ENCODE measurements at regions not wholly inside any gene's neighbourhood (a gene's known extent, or its start where the extent isn't known, plus 50 kb on each side); places are given as distances from the start of the nearest gene placed in this dataset.

DNA sequence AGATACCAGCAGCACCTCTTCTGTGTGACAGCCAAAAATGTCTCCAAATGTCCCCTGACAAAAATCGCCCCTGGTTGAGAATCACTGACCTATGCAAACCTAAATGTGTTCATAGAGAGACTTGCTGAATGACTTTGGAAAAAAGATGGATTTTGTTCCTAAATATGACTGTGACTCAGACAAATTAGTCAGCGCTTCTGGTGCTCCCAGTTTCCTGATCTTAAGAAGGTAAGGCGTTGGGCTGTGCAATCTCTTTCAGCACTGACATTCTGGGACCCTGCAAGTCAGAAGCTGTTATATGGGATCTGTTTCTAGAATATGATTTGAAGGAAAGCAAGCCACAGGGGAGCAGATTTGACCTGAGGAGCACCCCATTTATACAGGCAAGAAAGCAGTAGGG, 90.6 kb upstream of the PWP1 start:
- H3K9ac ChIP-seq (ENCODE audit: low read depth in 2 of 2, low read length in 2 of 2) = no peak overlapping the region
- H3K27ac ChIP-seq = no peak overlapping the region
- intact Hi-C loops (cut with DNase I) = no loop called here
- no peaks in the 10 kb centered on the region for H3K36me3 ChIP-seq
- H3K27me3 ChIP-seq = no peaks in the 10 kb centered on the region
- no peak overlapping the region for H3K4me3 ChIP-seq
- TF ChIP-seq, protein P1, sequence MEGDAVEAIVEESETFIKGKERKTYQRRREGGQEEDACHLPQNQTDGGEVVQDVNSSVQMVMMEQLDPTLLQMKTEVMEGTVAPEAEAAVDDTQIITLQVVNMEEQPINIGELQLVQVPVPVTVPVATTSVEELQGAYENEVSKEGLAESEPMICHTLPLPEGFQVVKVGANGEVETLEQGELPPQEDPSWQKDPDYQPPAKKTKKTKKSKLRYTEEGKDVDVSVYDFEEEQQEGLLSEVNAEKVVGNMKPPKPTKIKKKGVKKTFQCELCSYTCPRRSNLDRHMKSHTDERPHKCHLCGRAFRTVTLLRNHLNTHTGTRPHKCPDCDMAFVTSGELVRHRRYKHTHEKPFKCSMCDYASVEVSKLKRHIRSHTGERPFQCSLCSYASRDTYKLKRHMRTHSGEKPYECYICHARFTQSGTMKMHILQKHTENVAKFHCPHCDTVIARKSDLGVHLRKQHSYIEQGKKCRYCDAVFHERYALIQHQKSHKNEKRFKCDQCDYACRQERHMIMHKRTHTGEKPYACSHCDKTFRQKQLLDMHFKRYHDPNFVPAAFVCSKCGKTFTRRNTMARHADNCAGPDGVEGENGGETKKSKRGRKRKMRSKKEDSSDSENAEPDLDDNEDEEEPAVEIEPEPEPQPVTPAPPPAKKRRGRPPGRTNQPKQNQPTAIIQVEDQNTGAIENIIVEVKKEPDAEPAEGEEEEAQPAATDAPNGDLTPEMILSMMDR (IDR thresholded peaks at IDR 0.05) = no peak
- no peaks in the 10 kb centered on the region for H3K4me1 ChIP-seq
- no peaks in the 10 kb centered on the region for H3K9me3 ChIP-seq
- DNase-seq = no peak

GRCh38 chr12:107597695-107598410, 87.7 kb upstream of the PWP1 start:
- H3K9me3 ChIP-seq = no peaks in the 10 kb centered on the region
- H3K27ac ChIP-seq = no peak overlapping the region
- H3K4me1 ChIP-seq = no peaks in the 10 kb centered on the region
- no peak overlapping the region for H3K4me3 ChIP-seq
- no peak overlapping the region for H3K9ac ChIP-seq (ENCODE audit: low read depth in 2 of 2, low read length in 2 of 2)
- no peaks in the 10 kb centered on the region for H3K36me3 ChIP-seq
- no peak for DNase-seq
- TF ChIP-seq, protein P1 (IDR thresholded peaks at IDR 0.05) = no peak
- H3K27me3 ChIP-seq = no peaks in the 10 kb centered on the region
- intact Hi-C loops (cut with DNase I) = no loop called here

DNA sequence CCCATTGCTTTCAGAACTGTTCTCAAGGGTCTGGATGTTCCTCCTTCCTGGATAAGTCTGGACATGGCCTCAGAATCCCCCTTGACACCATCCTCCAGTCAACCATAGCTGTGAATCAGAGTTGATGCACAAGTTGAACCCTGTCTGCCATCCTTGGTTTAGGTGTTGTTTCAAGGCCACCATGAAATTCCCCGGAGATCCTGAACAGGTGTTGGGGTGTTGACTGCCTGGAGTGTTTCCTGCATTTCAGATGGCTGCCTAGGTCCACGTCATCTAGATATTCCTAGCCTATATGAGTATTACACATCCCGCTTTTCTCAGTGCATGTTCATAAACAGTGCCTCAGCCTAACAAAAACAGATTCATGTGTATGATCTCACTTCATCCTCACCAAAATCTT, 86.7 kb upstream of the PWP1 start:
- intact Hi-C loops (cut with DNase I) = no loop called here
- TF ChIP-seq, protein P1 (IDR thresholded peaks at IDR 0.05) = no peak

GRCh38 chr12:107600581-107601144, 84.9 kb upstream of the PWP1 start:
- no peak for DNase-seq
- intact Hi-C loops (cut with DNase I) = no loop called here
- TF ChIP-seq, protein P1 (IDR thresholded peaks at IDR 0.05) = no peak

More for the DNA sequence above, 86.7 kb upstream of the PWP1 start:
- H3K36me3 ChIP-seq = no peaks in the 10 kb centered on the region
- no peaks in the 10 kb centered on the region for H3K27me3 ChIP-seq
- H3K9me3 ChIP-seq = no peaks in the 10 kb centered on the region
- no peak overlapping the region for H3K9ac ChIP-seq (ENCODE audit: low read depth in 2 of 2, low read length in 2 of 2)
- H3K4me3 ChIP-seq = no peak overlapping the region
- H3K27ac ChIP-seq = no peak overlapping the region
- DNase-seq = no peak
- no peaks in the 10 kb centered on the region for H3K4me1 ChIP-seq

GRCh38 chr12:107602446-107602845, 83.2 kb upstream of the PWP1 start:
- intact Hi-C loops (cut with DNase I) = no loop called here
- no peaks in the 10 kb centered on the region for H3K27me3 ChIP-seq
- H3K9me3 ChIP-seq = no peaks in the 10 kb centered on the region
- no peak overlapping the region for H3K27ac ChIP-seq
- TF ChIP-seq, protein P1 (IDR thresholded peaks at IDR 0.05) = no peak
- H3K36me3 ChIP-seq = no peaks in the 10 kb centered on the region
- H3K9ac ChIP-seq (ENCODE audit: low read depth in 2 of 2, low read length in 2 of 2) = no peak overlapping the region
- no peak overlapping the region for H3K4me3 ChIP-seq
- H3K4me1 ChIP-seq = no peaks in the 10 kb centered on the region
- no peak for DNase-seq

More at GRCh38 chr12:107600581-107601144, 84.9 kb upstream of the PWP1 start:
- Histone ChIP-seq H3K27ac (no peak overlapping the region), H3K36me3 (no peaks in the 10 kb centered on the region), H3K4me1 (no peaks in the 10 kb centered on the region), H3K9me3 (no peaks in the 10 kb centered on the region), H3K27me3 (no peaks in the 10 kb centered on the region), H3K9ac (ENCODE audit: low read depth in 2 of 2, low read length in 2 of 2) (no peak overlapping the region), H3K4me3 (no peak overlapping the region)
